IPS-20b (cell line): ENCODE measurements at regions not wholly inside any gene's neighbourhood (a gene's known extent, or its start where the extent isn't known, plus 50 kb on each side); places are given as distances from the start of the nearest gene placed in this dataset.

Source experiments
- H3K27ac ChIP-seq: one replicate; pipeline ENCODE4 v1.5.1; 2013; ENCODE audit warnings: low read length
- H3K27me3 ChIP-seq: 2 replicates; pipeline ENCODE4 v1.6.1; 2013; ENCODE audit warnings: mild to moderate bottlenecking, low read length, inconsistent platforms; ENCODE audit not compliant: insufficient read depth
- H3K36me3 ChIP-seq: 2 replicates; pipeline ENCODE4 v1.6.1; 2013; ENCODE audit warnings: low read depth, mild to moderate bottlenecking, inconsistent platforms, low read length, moderate library complexity; ENCODE audit not compliant: insufficient read depth
- H3K4me1 ChIP-seq: 2 replicates; pipeline ENCODE4 v1.6.1; 2013; ENCODE audit warnings: mild to moderate bottlenecking, control low read depth, inconsistent platforms, low read length, moderate library complexity; ENCODE audit not compliant: insufficient read depth
- H3K4me3 ChIP-seq: 2 replicates; pipeline ENCODE4 v1.5.1; 2013; ENCODE audit warnings: mild to moderate bottlenecking, low read length, inconsistent platforms
- H3K9ac ChIP-seq: 2 replicates; pipeline ENCODE4 v1.6.1; 2013; ENCODE audit warnings: low read depth, mild to moderate bottlenecking, inconsistent platforms, low read length, moderate library complexity
- H3K9me3 ChIP-seq: 2 replicates; pipeline ENCODE4 v1.6.1; 2013; ENCODE audit warnings: mild to moderate bottlenecking, low read depth, low read length, inconsistent platforms; ENCODE audit not compliant: insufficient read depth

- Histone ChIP-seq H3K9ac (no peak overlapping the region), H3K4me1 (peaks cover 4% of the 10 kb centered on the region; the same call in 1 of the 2 replicates), H3K9me3 (no peaks in the 10 kb centered on the region), H3K4me3 (no peak overlapping the region), H3K27me3 (no peaks in the 10 kb centered on the region), H3K27ac (no peak overlapping the region), H3K36me3 (no peaks in the 10 kb centered on the region)
Measured at GRCh38 chr1:56415258-56415657, 164.1 kb downstream of the PLPP3 start.

- H3K9me3 ChIP-seq, result no peaks in the 10 kb centered on the region
- H3K27me3 ChIP-seq, result no peaks in the 10 kb centered on the region
- peaks cover 4% of the 10 kb centered on the region; the same call in 1 of the 2 replicates for H3K4me1 ChIP-seq
- no peaks in the 10 kb centered on the region for H3K36me3 ChIP-seq
- H3K4me3 ChIP-seq, result no peak overlapping the region
- no peak overlapping the region for H3K9ac ChIP-seq
- H3K27ac ChIP-seq, result no peak overlapping the region
Measured at GRCh38 chr1:56414728-56415224, 164.6 kb downstream of the PLPP3 start.

GRCh38 chr1:56413671-56414199, 165.6 kb downstream of the PLPP3 start:
- peaks cover 4% of the 10 kb centered on the region; the same call in 1 of the 2 replicates for H3K4me1 ChIP-seq
- H3K4me3 ChIP-seq, result no peak overlapping the region
- H3K9me3 ChIP-seq, result no peaks in the 10 kb centered on the region
- no peaks in the 10 kb centered on the region for H3K27me3 ChIP-seq
- H3K36me3 ChIP-seq, result no peaks in the 10 kb centered on the region
- no peak overlapping the region for H3K27ac ChIP-seq
- H3K9ac ChIP-seq, result no peak overlapping the region

GRCh38 chr1:56411484-56412180, 167.7 kb downstream of the PLPP3 start:
- peaks cover 4% of the 10 kb centered on the region; the same call in 1 of the 2 replicates for H3K4me1 ChIP-seq
- H3K27ac ChIP-seq, result no peak overlapping the region
- H3K27me3 ChIP-seq, result no peaks in the 10 kb centered on the region
- H3K36me3 ChIP-seq, result no peaks in the 10 kb centered on the region
- no peak overlapping the region for H3K4me3 ChIP-seq
- H3K9me3 ChIP-seq, result no peaks in the 10 kb centered on the region
- H3K9ac ChIP-seq, result no peak overlapping the region

GRCh38 chr1:56411021-56411420, 168.3 kb downstream of the PLPP3 start:
- H3K27me3 ChIP-seq, result no peaks in the 10 kb centered on the region
- no peaks in the 10 kb centered on the region for H3K9me3 ChIP-seq
- peaks cover 4% of the 10 kb centered on the region; the same call in 1 of the 2 replicates for H3K4me1 ChIP-seq
- no peaks in the 10 kb centered on the region for H3K36me3 ChIP-seq
- H3K9ac ChIP-seq, result no peak overlapping the region
- no peak overlapping the region for H3K4me3 ChIP-seq
- H3K27ac ChIP-seq, result no peak overlapping the region

GRCh38 chr1:56410405-56410804, 169.0 kb downstream of the PLPP3 start:
- H3K4me1 ChIP-seq, result peaks cover 4% of the 10 kb centered on the region; the same call in 1 of the 2 replicates
- no peak overlapping the region for H3K4me3 ChIP-seq
- no peaks in the 10 kb centered on the region for H3K9me3 ChIP-seq
- no peak overlapping the region for H3K9ac ChIP-seq
- H3K27ac ChIP-seq, result no peak overlapping the region
- H3K27me3 ChIP-seq, result no peaks in the 10 kb centered on the region
- no peaks in the 10 kb centered on the region for H3K36me3 ChIP-seq

GRCh38 chr1:56409112-56409691, 170.2 kb downstream of the PLPP3 start:
- H3K27ac ChIP-seq, result no peak overlapping the region
- no peaks in the 10 kb centered on the region for H3K27me3 ChIP-seq
- H3K9me3 ChIP-seq, result no peaks in the 10 kb centered on the region
- no peak overlapping the region for H3K9ac ChIP-seq
- peaks cover 4% of the 10 kb centered on the region; the same call in 1 of the 2 replicates for H3K4me1 ChIP-seq
- H3K36me3 ChIP-seq, result no peaks in the 10 kb centered on the region
- no peak overlapping the region for H3K4me3 ChIP-seq

- no peaks in the 10 kb centered on the region for H3K27me3 ChIP-seq
Measured at GRCh38 chr1:56406821-56407220, 172.5 kb downstream of the PLPP3 start.

GRCh38 chr1:56404561-56405030, 174.8 kb downstream of the PLPP3 start:
- Histone ChIP-seq H3K27me3 (no peaks in the 10 kb centered on the region), H3K36me3 (no peaks in the 10 kb centered on the region), H3K27ac (no peak overlapping the region), H3K9me3 (no peaks in the 10 kb centered on the region), H3K4me3 (no peak overlapping the region), H3K4me1 (0 out of 2 replicates have a peak, but pooled peaks cover 2% of the 10 kb centered on the region), H3K9ac (no peak overlapping the region)

More at GRCh38 chr1:56406821-56407220, 172.5 kb downstream of the PLPP3 start:
- Histone ChIP-seq H3K9me3 (no peaks in the 10 kb centered on the region), H3K4me3 (no peak overlapping the region), H3K9ac (no peak overlapping the region), H3K27ac (no peak overlapping the region), H3K36me3 (no peaks in the 10 kb centered on the region), H3K4me1 (no peaks in the 10 kb centered on the region)

- H3K9ac ChIP-seq, result no peak overlapping the region
- H3K9me3 ChIP-seq, result no peaks in the 10 kb centered on the region
- no peaks in the 10 kb centered on the region for H3K27me3 ChIP-seq
- no peak overlapping the region for H3K27ac ChIP-seq
- H3K4me1 ChIP-seq, result 0 out of 2 replicates have a peak, but pooled peaks cover 5% of the 10 kb centered on the region
- H3K4me3 ChIP-seq, result no peak overlapping the region
- H3K36me3 ChIP-seq, result no peaks in the 10 kb centered on the region
Measured at GRCh38 chr1:56404066-56404465, 175.3 kb downstream of the PLPP3 start.

- Histone ChIP-seq H3K27ac (no peak overlapping the region), H3K4me3 (no peak overlapping the region), H3K9ac (no peak overlapping the region), H3K27me3 (no peaks in the 10 kb centered on the region), H3K36me3 (no peaks in the 10 kb centered on the region), H3K9me3 (no peaks in the 10 kb centered on the region), H3K4me1 (0 out of 2 replicates have a peak, but pooled peaks cover 5% of the 10 kb centered on the region)
Measured at GRCh38 chr1:56403321-56403720, 176.0 kb downstream of the PLPP3 start.
